H9 (cell line): ENCODE measurements at regions not wholly inside any gene's neighbourhood (a gene's known extent, or its start where the extent isn't known, plus 50 kb on each side); places are given as distances from the start of the nearest gene placed in this dataset.

Experiments used
- DNase-seq: peaks from one replicate; pipeline ENCODE4 v3.0.0-alpha.2; 2017
- H2AFZ ChIP-seq: one replicate; pipeline ENCODE4 v1.6.1; 2013; ENCODE audit warnings: mild to moderate bottlenecking, low read length, control low read depth, moderate library complexity
- H2AK5ac ChIP-seq: 2 replicates; pipeline ENCODE4 v1.6.1; 2013; ENCODE audit warnings: low read length, control low read depth, mixed read lengths; ENCODE audit not compliant: insufficient read length
- H2BK120ac ChIP-seq: one replicate; pipeline ENCODE4 v1.6.1; 2013; ENCODE audit warnings: low read depth, mild to moderate bottlenecking, low read length, control low read depth, inconsistent platforms; ENCODE audit not compliant: poor library complexity, severe bottlenecking
- H2BK12ac ChIP-seq: 2 replicates; pipeline ENCODE4 v1.6.1; 2013; ENCODE audit warnings: low read length, control low read depth, mixed read lengths, low read depth; ENCODE audit not compliant: insufficient read length
- H2BK15ac ChIP-seq: 2 replicates; pipeline ENCODE4 v1.6.1; 2013; ENCODE audit warnings: low read depth, low read length, control low read depth
- H2BK20ac ChIP-seq: one replicate; pipeline ENCODE4 v1.6.1; 2013; ENCODE audit warnings: low read depth, mild to moderate bottlenecking, low read length, control low read depth, inconsistent platforms; ENCODE audit not compliant: poor library complexity, severe bottlenecking
- H2BK5ac ChIP-seq: 2 replicates; pipeline ENCODE4 v1.6.1; 2013; ENCODE audit warnings: low read length, control low read depth, mixed read lengths; ENCODE audit not compliant: insufficient read length
- H3K14ac ChIP-seq: 2 replicates; pipeline ENCODE4 v1.6.1; 2013; ENCODE audit warnings: low read length, control low read depth; ENCODE audit not compliant: insufficient read depth
- H3K18ac ChIP-seq: 2 replicates; pipeline ENCODE4 v1.6.1; 2013; ENCODE audit warnings: low read depth, mild to moderate bottlenecking, mixed read lengths, low read length, control low read depth; ENCODE audit not compliant: insufficient read length
- H3K23ac ChIP-seq: 2 replicates; pipeline ENCODE4 v1.6.1; 2013; ENCODE audit warnings: low read length, control low read depth, mixed read lengths, low read depth; ENCODE audit not compliant: insufficient read length
- H3K23me2 ChIP-seq: 2 replicates; pipeline ENCODE4 v1.6.1; 2013; ENCODE audit warnings: low read depth, mild to moderate bottlenecking, mixed read lengths, low read length, control low read depth; ENCODE audit not compliant: insufficient read length, poor library complexity, severe bottlenecking
- H3K27ac ChIP-seq: 2 replicates; pipeline ENCODE4 v1.5.1; 2013; ENCODE audit warnings: low read length, control low read depth, mixed read lengths, low read depth; ENCODE audit not compliant: insufficient read length
- H3K27me3 ChIP-seq: 2 replicates; pipeline ENCODE4 v1.6.1; 2013; ENCODE audit warnings: low read length, control low read depth, inconsistent platforms; ENCODE audit not compliant: insufficient read depth
- H3K4ac ChIP-seq: 2 replicates; pipeline ENCODE4 v1.6.1; 2013; ENCODE audit warnings: low read depth, mild to moderate bottlenecking, control low read depth, inconsistent platforms, low read length, moderate library complexity
- H3K4me1 ChIP-seq: 2 replicates; pipeline ENCODE4 v1.6.1; 2013; ENCODE audit warnings: low read length, control low read depth, inconsistent platforms; ENCODE audit not compliant: insufficient read depth
- H3K4me2 ChIP-seq: 2 replicates; pipeline ENCODE4 v1.6.1; 2013; ENCODE audit warnings: low read length, control low read depth, mixed read lengths; ENCODE audit not compliant: insufficient read length, insufficient read depth
- H3K56ac ChIP-seq: 2 replicates; pipeline ENCODE4 v1.6.1; 2013; ENCODE audit warnings: low read depth, mild to moderate bottlenecking, mixed read lengths, low read length, control low read depth; ENCODE audit not compliant: insufficient read length
- H3K79me1 ChIP-seq: 2 replicates; pipeline ENCODE4 v1.6.1; 2013; ENCODE audit warnings: low read depth, mild to moderate bottlenecking, moderate library complexity, low read length, control low read depth, inconsistent platforms; ENCODE audit not compliant: insufficient read depth, poor library complexity, severe bottlenecking
- H3K79me2 ChIP-seq: 2 replicates; pipeline ENCODE4 v1.6.1; 2013; ENCODE audit warnings: low read length, control low read depth, inconsistent platforms; ENCODE audit not compliant: insufficient read depth
- H3K9ac ChIP-seq: 2 replicates; pipeline ENCODE4 v1.6.1; 2013; ENCODE audit warnings: low read length, control low read depth, mixed read lengths; ENCODE audit not compliant: insufficient read length; ENCODE audit errors: extremely low read depth
- H3K9me3 ChIP-seq: one replicate; pipeline ENCODE4 v1.6.1; 2013; ENCODE audit warnings: low read depth, low read length, inconsistent platforms; ENCODE audit not compliant: control insufficient read depth
- H3T11ph ChIP-seq: one replicate; pipeline ENCODE4 v1.6.1; 2013; ENCODE audit warnings: mild to moderate bottlenecking, low read length, control low read depth, inconsistent platforms
- H4K20me1 ChIP-seq: one replicate; pipeline ENCODE4 v1.6.1; 2013; ENCODE audit not compliant: control insufficient read depth, insufficient read length, insufficient read depth
- H4K5ac ChIP-seq: 2 replicates; pipeline ENCODE4 v1.6.1; 2013; ENCODE audit warnings: low read depth, mild to moderate bottlenecking, mixed read lengths, low read length, control low read depth; ENCODE audit not compliant: insufficient read length
- H4K8ac ChIP-seq: replicated peaks from 2 replicates; pipeline ENCODE4 v1.6.1; 2013; ENCODE audit warnings: low read length, control low read depth, mixed read lengths, low read depth; ENCODE audit not compliant: insufficient read length
- H4K91ac ChIP-seq: 2 replicates; pipeline ENCODE4 v1.6.1; 2013; ENCODE audit warnings: low read depth, mild to moderate bottlenecking, moderate library complexity, mixed read lengths, low read length, control low read depth; ENCODE audit not compliant: insufficient read length
- H3K27ac Mint-ChIP-seq, 3 experiments: 2 replicates in 2 of 3; 3 replicates in 1 of 3; pipeline ENCODE4 v1.8.0; 2020 to 2021; ENCODE audit warnings: mixed read lengths in 3 of 3, mild to moderate bottlenecking in 1 of 3, moderate library complexity in 1 of 3
- H3K27me3 Mint-ChIP-seq: 2 replicates; pipeline ENCODE4 v1.8.0; 2021; ENCODE audit warnings: low read depth, mild to moderate bottlenecking, moderate library complexity, mixed read lengths
- H3K36me3 Mint-ChIP-seq, 3 experiments: 2 replicates in 2 of 3; 3 replicates in 1 of 3; pipeline ENCODE4 v1.8.0; 2020 to 2021; ENCODE audit warnings: low read depth in 3 of 3, mixed read lengths in 3 of 3; ENCODE audit not compliant: insufficient read depth in 1 of 3
- H3K4me1 Mint-ChIP-seq, 2 experiments: 2 replicates each; pipeline ENCODE4 v1.8.0; 2020; ENCODE audit warnings: mixed read lengths in 2 of 2
- H3K4me3 Mint-ChIP-seq, 2 experiments: 2 replicates in 1 of 2; 3 replicates in 1 of 2; pipeline ENCODE4 v1.8.0; 2020 to 2021; ENCODE audit warnings: mild to moderate bottlenecking in 2 of 2, mixed read lengths in 2 of 2, moderate library complexity in 1 of 2
- H3K9me3 Mint-ChIP-seq, 2 experiments: 2 replicates in 1 of 2; 3 replicates in 1 of 2; pipeline ENCODE4 v1.8.0; 2020; ENCODE audit warnings: mild to moderate bottlenecking in 2 of 2, mixed read lengths in 2 of 2, moderate library complexity in 1 of 2
- WGBS: extraction: QIAGEN DNeasy Blood & Tissue Kit; methylation state at CpG from one replicate; pipeline ENCODE4 v1.1.7; 2013; ENCODE audit warnings: missing lambda C conversion rate, low lambda C conversion rate, mixed read lengths; ENCODE audit not compliant: insufficient read length; ENCODE audit errors: extremely low coverage; 5-methylcytosine and 5-hydroxymethylcytosine counted together
- TF ChIP-seq, protein P1 (sequence below): fragments of 200-600 bp; sonication (generic); conservative IDR thresholded peaks from 3 replicates; pipeline ENCODE4 v1.8.0; 2021; ENCODE audit warnings: antibody characterized with exemption, mild to moderate bottlenecking

DNA sequence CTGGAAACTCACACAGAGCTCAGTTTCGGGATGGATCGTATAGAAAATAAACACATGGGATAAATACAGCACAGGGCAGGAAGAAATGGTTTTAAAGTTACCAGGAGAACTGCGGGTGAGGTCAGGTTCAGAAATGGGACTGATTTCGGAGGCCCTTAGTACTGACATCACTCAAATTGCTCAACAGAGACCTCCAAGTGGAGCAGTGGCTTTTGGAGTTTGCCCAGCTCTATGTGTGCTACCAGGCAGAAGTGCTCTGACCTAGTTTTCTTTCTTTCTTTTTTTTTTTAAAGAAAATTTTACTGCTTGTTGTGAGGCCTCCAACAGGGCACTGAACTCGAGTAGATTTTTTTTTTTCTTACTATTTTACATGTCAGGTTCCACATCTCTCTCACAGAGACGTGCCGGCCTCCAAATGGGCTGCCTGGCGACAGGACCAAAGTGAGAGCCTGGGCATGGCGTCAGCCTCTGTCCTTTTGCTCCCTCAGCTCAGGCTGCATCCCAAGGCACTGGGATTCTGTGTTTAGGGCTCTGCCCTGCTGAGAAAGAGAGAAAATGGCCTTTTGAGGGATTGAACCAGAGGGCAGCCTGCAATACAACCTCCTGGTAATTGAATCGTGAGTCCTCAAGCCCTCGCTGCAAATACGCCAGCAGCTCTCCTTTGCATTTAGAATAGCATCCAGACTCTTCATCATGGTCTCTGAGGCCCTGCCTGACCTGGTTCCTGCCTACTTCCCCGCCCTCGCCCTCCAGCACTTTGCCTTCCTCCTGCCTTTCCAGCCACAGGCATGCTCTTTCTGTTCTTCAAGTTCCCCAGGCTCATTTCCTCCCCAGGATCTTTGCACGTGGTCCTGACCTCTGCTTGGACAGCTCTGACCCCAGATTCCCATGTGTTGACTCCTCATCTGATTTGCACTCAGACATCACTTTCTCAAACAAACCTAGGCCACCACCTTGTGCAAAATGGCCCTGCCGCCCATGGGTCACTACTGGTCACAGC, 173.5 kb downstream of the FGF1 start:
- H3K14ac ChIP-seq: no peak overlapping the region
- Mint-ChIP-seq H3K9me3 (peaks cover 11 to 12% of the 10 kb centered on the region in 2 experiments), H3K27me3 (no peaks in the 10 kb centered on the region; the same call in 1 of the 2 replicates), H3K36me3 (peaks cover 6 to 12% (median 12%) of the 10 kb centered on the region in 3 experiments), H3K4me1 (peaks cover 13 to 17% of the 10 kb centered on the region in 2 experiments), H3K4me3 (no peak overlapping the region), H3K27ac (peak overlapping the region in 1 of 3 experiments; percentile 20; a peak in 3 of 7 replicates)
- H2BK20ac ChIP-seq: no peak overlapping the region
- H4K8ac ChIP-seq: no peak overlapping the region
- no peaks in the 10 kb centered on the region; the same call in 1 of the 2 replicates for H3K4me1 ChIP-seq
- H2BK15ac ChIP-seq: no peak overlapping the region
- no peaks in the 10 kb centered on the region for H3K79me2 ChIP-seq
- H2BK120ac ChIP-seq: no peak overlapping the region
- H3K27ac ChIP-seq: no peak overlapping the region
- TF ChIP-seq, protein P1, sequence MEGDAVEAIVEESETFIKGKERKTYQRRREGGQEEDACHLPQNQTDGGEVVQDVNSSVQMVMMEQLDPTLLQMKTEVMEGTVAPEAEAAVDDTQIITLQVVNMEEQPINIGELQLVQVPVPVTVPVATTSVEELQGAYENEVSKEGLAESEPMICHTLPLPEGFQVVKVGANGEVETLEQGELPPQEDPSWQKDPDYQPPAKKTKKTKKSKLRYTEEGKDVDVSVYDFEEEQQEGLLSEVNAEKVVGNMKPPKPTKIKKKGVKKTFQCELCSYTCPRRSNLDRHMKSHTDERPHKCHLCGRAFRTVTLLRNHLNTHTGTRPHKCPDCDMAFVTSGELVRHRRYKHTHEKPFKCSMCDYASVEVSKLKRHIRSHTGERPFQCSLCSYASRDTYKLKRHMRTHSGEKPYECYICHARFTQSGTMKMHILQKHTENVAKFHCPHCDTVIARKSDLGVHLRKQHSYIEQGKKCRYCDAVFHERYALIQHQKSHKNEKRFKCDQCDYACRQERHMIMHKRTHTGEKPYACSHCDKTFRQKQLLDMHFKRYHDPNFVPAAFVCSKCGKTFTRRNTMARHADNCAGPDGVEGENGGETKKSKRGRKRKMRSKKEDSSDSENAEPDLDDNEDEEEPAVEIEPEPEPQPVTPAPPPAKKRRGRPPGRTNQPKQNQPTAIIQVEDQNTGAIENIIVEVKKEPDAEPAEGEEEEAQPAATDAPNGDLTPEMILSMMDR: no peak
- H3K4ac ChIP-seq: no peak overlapping the region
- H3K4me2 ChIP-seq: no peak overlapping the region
- no peak overlapping the region for H3T11ph ChIP-seq
- no peak overlapping the region for H4K5ac ChIP-seq
- no peak overlapping the region for H3K9ac ChIP-seq
- H4K91ac ChIP-seq: no peak overlapping the region
- DNase-seq: no peak
- no peaks in the 10 kb centered on the region for H3K79me1 ChIP-seq
- no peaks in the 10 kb centered on the region for H3K9me3 ChIP-seq
- no peak overlapping the region for H2AK5ac ChIP-seq
- no peaks in the 10 kb centered on the region for H3K23me2 ChIP-seq
- H3K27me3 ChIP-seq: no peaks in the 10 kb centered on the region
- no peaks in the 10 kb centered on the region for H4K20me1 ChIP-seq
- no peak overlapping the region for H3K18ac ChIP-seq
- WGBS: no CpG with 5 or more reads among the region's 16 CpGs
- no peak overlapping the region for H2BK5ac ChIP-seq
- H3K56ac ChIP-seq: no peak overlapping the region
- H3K23ac ChIP-seq: no peak overlapping the region
- no peak overlapping the region for H2AFZ ChIP-seq
- no peak overlapping the region for H2BK12ac ChIP-seq
